Superior temporal gyrus (tissue), 1 donor: ENCODE measurements at regions not wholly inside any gene's neighbourhood (a gene's known extent, or its start where the extent isn't known, plus 50 kb on each side); places are given as distances from the start of the nearest gene placed in this dataset.

Source experiments
- DNase-seq: peaks from one replicate; pipeline ENCODE4 v3.0.0-alpha.2; 2016; ENCODE audit errors: extremely low spot score

DNA sequence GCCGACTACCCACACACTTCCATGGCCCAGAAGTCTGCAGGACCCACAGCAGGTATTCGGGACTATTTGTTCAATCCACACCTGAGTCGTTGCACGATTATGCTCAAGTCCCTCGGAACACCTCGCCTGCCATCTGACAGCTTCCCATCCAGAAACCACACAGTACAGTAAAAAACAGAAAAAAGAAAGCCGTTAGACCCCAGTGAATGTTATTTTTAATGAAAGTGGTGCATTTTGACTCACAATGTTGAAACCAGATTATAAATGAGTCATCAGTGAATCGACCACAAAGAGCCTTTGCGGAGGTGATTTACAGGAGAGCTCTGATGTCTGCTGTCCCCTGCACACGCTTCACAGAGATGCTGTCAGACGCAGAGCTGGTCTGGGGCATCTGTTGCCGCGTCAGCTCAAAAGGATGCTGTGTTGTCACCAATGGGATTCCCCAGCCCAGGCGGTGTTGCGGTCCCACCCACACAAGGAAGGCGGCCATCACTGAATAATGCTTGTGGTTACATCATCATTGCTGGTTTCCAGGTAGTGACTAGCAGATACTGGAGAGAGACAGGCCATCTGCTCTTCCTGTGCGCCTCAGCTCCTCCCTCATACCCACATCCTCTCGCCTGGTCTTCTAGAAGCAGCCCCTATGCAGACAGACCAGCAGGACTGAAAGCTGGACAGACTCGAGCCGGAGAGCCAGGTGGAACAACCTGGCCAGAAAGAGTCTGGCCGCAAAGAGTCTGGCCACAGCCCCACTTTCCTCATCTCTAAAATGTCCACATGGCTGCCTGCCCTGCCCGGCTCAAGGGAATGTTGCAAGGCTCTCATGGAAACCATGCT is 116.8 kb downstream of the TOMM20 start:
- DNase-seq = peak; percentile 45

DNA sequence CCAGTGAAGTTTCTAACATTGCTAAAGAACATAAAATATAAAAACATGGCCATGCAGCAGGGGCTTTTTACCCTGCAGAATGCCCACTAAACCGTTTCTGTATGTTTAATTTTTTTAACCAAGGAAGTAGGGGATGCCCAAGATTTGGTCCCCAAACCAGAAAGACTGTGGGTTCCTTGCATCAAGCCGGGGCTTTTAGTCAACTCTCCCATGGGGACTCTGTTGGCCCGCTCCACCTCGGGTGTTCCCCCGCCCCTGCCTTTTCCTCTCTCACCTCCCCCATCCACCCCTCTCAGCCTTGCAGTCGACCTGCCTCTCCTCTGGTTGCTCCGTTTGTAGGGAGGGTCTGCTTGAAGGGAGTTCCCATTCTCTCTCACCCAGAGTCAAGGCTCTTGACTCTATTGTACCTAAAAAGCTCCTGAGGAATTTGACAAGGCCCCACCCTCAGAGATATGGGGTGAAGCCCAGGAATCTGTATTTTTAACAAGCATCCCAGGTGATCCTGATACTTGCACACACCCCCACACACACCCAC is 117.5 kb downstream of the TOMM20 start:
- no peak for DNase-seq

DNA sequence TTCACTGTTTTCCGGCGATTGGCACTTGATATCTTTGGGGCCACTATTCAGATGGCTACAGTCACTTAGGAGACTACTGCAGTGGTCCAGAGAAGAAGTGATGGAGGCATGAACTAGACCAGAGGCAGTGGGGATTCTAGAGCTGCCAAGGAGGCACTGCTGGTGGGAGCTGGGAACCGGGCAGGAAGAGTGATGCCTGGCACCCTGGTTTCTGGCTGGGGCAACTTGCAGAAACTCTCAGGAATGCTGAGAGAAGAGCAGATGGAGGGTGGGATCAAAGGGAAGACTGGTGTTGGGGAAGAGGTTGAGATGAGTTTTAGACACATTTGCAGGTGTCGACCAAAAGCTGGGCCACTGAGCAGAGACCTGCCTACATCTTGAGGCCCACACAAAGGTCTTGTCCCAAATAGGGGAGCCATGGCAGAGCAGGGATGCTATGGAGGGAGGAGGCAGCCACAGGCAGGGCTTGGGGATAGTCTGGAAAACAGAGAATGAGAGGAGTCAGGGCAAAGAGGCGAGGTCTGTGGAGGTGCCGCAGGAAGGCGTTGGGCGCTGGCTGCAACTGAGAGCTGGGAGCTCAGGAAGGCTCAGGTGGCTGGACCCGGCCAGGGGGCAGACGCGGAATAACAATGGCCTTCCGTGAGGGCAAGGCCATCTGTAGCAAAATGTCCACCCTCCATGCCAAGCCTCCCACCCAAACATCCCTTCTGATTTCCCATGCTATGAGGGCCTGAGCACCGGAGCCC is 118.9 kb downstream of the TOMM20 start:
- no peak for DNase-seq

DNA sequence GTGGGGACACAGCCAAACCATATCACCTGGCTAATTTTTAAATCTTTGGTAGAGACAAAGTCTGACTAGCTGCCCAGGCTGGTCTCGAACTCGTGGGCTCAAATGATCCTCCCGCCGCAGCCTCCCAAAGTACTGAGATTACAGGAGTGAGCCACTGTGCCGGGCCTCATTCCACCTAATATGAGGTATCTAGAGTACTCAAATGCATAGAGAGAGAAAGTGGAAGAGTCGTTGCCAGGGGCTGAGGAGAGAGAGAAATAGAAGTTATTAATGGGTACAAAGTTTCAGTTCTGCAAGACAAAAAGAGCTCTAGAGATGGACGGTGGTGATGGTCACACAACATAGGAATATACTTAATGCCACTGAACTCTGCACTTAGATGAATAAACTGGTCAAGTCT is 119.6 kb downstream of the TOMM20 start:
- no peak for DNase-seq

DNA sequence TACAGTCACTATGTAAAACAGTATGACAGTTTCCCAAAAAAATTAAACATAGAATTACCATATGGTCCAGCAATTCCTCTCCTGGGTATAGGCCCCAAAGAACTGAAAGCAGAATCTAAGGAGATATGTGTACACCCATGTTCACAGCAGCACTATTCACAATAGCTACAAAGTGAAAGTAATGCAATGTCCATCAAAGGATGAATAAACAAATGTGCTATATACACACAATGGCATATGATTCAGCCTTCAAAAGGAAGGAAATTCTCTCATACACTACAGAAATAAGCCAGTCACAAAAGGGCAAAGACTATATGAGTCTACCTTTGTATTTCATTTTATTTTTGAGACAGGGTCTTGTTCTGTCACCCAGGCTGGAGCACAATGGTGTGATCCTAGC is 120.4 kb downstream of the TOMM20 start:
- no peak for DNase-seq

DNA sequence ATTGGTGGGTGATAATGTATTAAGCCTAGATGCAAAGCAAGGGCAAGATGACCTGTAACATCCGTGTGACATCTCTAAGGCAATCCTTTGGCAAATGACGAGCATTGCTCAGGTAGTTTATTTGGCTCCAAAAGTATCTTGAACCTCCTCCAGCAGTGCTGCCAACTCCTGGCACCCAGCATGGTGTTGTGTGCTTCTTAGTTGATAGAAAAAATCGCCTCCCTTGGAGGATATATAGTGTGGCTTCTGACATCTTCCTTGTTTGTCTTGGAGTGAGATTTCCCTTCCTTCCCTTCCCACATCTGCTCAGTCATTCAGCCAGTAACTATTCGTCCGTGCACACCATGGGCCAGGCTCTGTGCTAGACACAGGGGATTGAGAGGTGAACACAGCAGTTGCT is 121.8 kb downstream of the TOMM20 start:
- DNase-seq = no peak

DNA sequence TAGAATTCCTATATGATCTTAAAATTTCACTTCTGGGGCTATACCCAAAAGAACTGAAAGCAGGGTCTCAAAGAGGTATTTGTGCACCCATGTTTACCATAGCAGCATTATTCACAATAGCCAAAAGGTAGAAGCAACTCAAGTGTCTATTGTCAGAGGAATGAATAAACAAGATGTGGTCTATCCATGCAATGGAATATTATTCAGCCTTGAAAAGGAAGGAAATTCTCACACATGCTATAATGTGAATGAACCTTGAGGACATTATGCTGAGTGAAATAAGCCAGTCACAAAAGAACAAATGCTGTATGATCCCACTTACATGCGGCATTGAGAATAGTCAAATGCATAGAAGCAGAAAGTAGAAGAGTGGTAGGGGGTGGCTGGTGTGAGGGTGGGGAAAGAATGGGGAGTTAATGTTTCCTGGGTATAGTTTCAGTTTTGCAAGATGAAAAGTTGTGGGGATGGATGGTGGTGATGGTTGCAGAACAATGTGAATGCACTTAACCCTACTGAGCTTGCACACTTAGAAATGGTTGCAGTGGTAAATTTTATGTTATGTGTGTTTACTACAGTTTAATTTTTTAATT is 122.4 kb downstream of the TOMM20 start:
- DNase-seq = no peak

DNA sequence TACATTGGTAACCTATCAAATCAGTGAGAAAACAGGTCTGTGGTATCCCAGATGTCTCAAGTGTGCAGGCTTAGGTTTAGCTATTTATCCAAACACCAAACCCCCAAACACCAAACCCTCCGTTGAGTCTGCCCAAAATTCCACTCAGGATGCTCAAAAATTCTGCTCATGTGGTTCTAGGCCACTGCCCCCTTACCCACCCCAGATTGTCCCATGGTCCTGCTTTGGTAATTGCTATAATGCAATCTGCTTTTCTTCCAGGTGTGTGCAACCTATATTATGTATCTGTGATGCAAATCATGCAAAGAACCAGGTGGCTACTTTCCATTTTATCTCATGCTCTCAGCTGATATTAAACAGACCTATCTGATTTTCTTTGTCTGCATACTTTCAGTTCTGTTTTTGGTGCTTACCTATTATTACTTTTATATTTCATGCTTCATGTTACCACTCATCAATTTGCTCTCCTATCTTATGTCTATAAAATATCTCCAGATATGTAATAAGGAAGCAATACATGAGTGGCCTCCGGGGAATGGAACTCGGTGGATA is 123.7 kb downstream of the TOMM20 start:
- no peak for DNase-seq

DNA sequence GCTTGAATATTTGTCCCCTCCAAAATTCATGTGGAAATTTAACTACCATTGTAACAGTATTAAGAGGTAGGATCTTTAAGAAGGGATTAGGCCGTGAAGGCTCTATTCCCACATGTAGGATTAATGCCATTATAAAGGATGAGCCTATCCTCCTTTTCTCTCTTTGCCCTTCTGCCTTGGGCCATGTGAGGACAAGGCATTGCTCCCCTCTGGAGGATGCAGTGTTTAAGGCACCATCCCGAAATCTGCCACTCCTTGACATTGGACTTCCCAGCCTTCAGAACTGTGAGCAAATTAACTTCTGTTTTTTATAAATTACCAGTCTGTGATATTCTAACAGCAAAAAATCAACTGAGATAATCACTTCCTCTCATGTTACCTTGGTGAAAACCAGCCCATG is 124.4 kb downstream of the TOMM20 start:
- no peak for DNase-seq

DNA sequence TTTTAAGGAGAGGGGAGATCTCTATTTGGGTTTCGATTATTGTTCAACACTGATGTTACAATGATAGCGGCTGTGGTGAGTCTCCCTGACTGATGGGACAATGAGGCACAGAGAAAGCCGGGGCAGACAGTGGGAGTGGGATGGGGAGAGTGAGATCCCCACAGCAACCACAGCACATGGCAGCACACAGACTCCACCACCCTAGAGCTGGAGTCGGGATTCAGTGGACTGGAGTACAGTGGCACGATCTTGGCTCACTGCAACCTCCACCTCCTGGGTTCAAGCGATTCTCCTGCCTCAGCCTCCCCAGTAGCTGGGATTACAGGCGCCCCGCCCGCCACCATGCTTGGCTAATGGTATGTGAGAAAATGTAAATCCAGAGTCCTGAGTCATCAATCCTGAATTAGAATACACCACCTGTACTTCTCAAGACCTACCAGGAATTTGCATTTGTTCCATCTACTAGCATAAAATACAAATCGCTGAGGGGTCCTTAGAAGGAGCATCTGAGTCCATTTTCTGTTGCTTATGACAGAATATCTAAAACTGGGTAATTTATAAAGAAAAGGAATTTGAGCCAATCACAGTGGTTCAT is 125.8 kb downstream of the TOMM20 start:
- no peak for DNase-seq

DNA sequence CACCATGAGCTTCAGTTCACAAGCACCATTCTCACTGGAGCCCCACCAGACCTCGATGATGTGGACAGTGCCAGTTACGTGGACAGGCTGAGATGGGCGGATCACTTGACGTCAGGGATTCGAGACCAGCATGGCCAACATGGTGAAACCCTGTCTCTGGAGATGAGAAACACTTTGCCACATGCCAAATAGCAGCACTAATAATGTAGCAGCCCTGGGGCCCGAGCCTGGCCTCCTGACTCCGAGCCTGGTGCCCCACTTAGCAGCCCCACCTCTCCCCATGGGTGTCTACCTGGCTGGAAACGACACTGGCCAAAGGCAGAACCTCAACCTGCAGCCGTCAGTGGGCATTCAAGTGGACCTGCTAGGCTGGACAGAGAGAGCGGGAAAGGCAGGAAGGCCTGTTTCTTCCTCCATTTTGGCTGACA is 129.1 kb downstream of the TOMM20 start:
- no peak for DNase-seq

DNA sequence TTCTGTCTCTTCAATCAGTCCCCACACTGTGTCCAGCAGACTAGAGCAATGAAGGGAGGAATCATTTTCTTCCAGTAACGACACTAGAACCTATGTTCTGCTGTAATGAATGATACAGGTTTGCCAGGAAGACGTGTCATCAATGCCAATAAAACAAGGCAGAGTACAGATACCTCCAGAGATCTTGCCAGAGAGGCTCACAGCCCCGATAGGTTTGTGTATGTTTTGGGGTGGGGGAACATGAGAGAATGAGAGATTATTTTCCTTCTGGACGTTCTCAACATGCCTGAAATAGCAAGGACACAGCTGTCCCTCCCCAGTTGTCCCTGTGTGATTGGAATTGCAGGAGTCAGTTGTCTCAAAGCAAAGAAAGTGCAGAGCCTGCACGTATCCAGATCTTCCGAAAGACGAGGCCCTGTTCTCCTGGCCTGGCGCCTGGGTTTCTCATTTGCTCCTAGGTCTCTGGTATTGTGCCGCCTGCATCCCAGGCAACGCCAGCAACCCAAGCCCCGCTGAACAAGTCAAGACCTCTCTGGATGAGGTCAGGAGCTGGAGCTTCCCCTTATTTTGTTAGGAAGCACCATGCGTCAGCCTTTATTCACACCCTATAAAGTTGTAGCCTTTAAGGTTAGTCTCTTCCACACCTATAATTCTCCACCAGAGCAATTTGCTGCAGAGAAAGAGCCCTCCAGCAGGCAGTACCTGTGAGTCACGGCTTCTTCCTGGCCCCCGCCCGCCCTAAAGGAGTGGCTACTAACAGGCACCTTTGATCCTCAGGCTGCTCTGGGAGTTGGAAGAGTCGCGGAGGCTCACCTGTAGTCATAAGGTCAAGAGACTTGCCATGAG is 130.5 kb downstream of the TOMM20 start:
- DNase-seq = no peak

DNA sequence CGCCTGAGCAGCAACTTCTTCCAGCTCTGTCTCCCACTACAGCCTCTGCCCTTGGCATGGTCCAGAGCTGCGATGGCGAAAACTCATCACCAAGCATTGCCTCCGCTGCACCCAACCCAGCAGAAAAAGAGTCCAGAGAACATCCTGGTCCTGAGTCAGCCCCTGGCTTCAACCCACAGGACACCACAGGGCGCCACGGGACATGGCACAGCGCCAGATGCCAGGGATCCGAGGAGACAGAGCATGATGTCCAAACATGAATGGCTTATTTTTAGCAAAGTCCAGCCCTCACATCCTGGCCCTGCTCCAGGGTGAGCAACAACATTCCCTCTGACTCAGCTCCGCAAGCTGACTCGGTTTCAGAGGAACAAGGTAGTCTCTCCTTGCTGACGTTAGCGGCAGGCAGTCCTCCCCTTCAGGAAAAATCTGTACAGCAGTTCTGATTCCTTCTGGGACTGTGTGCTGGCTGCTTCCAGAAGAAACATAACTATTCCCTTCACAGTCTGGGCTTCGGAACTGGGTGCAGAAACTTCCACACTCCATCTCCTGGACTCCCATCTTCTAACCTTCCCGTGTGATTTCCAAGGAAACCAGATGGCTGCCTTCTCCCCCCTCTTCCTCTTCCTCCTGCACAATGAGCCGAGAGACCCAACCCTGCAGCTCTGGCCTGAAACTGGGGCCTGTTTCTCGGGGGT is 131.3 kb downstream of the TOMM20 start:
- peak; percentile 93 for DNase-seq

DNA sequence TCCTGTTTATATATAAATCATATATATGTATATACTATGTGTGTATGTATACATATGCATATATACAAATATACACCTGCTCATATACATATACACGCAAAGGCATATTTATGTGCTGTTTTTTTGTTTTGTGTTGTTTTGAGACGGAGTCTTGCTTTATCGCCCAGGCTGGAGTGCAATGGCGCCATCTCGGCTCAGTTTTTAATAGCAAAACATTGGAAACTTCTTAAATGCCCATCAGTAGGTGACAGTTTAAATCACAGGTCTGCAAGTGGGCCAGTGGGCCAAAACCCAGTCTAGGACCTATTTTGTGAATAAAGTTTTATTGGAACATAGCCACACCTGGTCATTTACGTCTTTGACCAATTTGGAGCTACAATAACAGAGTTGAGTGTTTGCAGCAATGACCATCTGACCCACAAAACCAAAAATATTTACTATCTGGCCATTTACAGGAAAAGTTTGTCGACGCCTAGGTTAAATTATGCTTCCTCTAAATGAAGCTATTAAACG is 132.3 kb downstream of the TOMM20 start:
- DNase-seq = no peak

DNA sequence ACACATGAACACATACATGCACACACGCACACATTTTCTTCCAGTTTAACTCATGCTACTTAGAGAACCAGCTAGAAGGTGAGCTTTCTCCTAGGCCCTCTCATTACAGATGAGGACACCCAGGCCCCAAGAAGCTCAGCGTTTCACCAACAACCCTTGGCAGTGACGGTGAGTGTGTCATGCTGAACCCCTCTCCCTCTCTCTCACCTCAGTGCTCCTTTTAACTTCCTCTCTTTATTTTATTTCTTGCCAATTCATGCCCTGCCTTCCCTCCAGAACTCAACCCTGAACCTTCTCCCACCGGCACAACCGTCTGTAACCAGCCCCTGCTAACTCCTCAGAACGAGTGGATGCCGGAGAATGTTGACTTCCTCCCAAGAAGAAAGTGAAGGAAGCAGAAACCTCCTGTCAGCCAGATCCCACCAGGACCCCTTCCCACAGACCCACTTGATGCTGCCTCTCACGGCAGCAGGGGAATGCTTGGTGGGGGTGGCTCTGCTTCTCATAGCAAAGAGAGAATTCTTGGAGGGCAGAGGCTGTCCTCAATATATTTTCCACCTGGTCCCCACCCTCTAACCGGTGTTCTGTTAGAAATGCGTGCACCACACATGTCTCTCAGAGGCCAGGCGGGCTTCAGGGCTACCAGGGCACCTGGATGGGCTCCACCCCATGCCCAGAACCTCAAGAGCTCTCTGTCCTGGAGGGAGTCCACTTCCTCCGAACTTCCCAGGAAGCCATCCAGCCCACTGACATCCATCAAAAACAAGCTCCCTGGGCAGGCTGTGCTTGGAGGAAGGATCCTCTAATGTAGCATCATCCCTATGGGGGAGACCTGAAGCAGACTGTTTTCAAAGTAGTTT is 134.0 kb downstream of the TOMM20 start:
- DNase-seq = no peak

DNA sequence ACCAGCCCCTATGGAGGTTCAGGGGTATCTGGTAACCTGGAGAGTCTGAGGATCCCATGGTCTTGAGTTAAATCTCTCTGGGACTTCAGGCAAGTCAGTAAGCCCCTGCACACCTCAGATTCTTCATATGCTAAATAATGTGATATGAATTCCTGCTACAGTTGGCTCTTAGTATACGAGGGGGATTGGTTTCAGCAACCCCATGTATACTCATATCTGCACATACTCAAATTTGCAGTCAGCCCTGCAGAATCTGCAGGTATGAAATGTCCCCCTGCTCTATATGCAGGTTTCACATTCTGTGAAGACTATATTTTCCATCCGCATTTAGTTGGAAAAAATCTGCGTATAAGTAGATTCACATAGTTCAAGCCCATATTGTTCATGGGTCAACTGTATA is 136.6 kb downstream of the TOMM20 start:
- DNase-seq = no peak

DNA sequence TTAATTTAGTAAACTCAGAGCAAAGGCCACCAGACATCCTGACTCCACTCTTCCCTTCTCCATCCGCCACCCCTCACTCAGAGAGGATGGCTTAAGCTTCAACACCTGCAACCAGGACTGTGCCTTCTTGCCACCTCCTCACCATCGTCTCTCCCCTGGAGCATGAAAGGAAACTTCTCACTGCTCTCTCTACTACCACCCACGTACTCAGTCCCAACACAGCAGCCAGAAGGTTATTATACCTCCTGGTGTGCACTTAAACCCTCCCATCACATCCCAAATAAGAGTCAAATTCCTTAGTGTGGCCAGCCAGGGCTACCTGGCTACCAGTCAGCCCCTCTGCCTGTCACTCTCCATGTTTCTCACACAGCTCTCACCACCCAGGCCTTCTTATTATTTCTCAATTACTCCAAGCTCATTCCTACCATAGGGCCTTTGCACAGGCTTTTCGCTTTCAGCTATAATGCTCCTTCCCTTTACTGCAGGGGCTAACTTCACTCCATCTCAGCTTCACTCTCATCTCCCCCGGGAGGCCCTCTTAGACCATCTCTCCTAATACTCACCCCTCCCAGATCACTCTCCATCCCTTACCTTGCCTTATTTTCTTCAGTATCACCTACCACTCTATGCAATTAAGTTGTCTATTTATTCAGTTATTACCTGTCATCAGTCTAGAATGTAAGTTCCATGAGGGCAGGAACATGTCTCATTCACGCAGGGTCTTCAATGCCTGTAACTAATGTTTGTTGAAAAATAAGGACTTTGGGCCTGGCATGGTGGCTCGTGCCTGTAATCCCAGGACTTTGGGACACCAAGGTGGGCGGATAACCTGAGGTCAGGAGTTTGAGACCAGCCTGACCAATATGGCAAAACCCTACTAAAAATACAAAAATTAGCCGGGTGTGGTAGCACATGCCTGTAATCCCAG is 137.5 kb downstream of the TOMM20 start:
- DNase-seq = no peak

DNA sequence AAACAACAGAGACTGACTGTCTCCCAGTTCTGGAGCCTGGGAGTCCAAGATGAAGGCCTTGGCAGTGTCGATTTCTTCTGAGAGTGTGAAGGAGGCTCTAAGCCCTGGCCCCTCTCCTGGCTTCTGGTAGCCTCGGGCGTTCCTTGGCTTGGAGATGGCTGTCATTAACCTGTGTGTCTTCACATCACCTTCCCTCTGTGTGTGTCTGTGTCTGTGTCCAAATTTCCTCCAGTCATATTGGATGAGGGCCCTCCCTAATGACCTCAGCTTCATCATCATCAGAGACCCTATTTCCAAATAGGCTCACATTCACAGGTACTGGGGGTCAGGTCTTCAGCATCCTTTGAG is 138.3 kb downstream of the TOMM20 start:
- DNase-seq = no peak
